ENCODE measurements at regions not wholly inside any gene's neighbourhood (a gene's known extent, or its start where the extent isn't known, plus 50 kb on each side); places are given as distances from the start of the nearest gene placed in this dataset.

DNA sequence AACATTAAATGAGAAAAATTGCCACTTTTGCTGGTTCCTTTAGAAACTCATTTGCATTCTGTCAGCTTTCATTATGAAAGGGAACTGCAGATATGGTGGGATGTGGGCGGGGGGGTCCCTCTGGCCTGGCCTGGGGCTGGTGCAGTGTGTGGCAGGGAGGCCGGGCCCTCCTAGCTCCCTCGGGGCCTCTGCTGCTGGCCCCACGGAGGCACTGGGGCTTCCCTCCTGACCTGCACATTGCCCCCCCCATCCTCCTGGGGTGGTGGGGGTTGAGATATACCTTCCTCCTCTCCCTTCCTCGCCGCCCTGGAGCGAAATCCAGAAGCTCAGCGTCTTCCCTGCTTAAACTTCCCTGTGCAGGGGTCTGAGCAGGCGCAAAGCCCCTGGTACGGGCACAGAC, 1005.9 kb downstream of the BRD1 start:
- TF ChIP-seq, protein P1, sequence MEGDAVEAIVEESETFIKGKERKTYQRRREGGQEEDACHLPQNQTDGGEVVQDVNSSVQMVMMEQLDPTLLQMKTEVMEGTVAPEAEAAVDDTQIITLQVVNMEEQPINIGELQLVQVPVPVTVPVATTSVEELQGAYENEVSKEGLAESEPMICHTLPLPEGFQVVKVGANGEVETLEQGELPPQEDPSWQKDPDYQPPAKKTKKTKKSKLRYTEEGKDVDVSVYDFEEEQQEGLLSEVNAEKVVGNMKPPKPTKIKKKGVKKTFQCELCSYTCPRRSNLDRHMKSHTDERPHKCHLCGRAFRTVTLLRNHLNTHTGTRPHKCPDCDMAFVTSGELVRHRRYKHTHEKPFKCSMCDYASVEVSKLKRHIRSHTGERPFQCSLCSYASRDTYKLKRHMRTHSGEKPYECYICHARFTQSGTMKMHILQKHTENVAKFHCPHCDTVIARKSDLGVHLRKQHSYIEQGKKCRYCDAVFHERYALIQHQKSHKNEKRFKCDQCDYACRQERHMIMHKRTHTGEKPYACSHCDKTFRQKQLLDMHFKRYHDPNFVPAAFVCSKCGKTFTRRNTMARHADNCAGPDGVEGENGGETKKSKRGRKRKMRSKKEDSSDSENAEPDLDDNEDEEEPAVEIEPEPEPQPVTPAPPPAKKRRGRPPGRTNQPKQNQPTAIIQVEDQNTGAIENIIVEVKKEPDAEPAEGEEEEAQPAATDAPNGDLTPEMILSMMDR (IDR thresholded peaks at IDR 0.05): no peak
- no peak for TF ChIP-seq EZH2 (IDR thresholded peaks at IDR 0.05; ENCODE audit: borderline replicate concordance, insufficient read depth, low read depth, low read length, poor library complexity, severe bottlenecking)
